GM18909 (cell line): ENCODE measurements at regions not wholly inside any gene's neighbourhood (a gene's known extent, or its start where the extent isn't known, plus 50 kb on each side); places are given as distances from the start of the nearest gene placed in this dataset.

Experiments
- ATAC-seq: cut with Tn5 transposase; IDR thresholded peaks from one replicate; pipeline ENCODE4 v1.9.1; 2021; ENCODE audit warnings: mild to moderate bottlenecking; ENCODE audit not compliant: unreplicated experiment, poor library complexity

DNA sequence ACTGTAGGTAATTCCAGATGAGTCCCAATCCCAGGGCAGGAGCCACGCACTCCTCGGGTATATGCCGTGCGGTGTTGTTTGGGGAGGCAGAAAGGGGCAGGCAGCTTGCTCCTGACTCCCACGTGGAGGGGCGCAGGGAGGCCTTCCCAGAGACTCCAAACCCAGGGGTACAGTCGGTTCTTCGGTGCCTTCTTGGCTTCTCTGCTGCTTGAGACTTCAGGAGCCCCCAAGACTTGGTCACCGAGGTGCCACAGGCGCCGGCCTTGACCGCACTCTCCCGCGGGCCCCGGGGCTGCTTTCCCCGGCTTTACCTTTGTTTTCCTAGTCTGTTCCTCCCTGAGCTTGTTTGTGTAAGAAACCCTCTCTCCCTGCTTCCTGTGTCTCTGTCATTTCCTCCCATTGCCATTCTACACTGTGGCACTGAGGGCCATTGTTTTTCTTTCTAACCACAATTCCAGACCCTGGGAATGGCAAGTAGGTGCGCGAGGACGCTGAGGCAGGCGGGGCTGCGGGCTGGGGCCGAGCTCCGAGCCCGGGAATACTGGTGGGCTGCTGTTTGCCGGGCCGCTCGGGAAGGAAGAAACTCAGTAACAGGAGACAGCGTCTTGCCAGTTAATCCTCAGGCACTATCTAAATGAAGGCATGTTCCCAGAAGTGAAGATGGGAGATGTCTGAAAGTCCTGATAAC is 215.6 kb upstream of the HEY2 start:
- no peak for ATAC-seq

DNA sequence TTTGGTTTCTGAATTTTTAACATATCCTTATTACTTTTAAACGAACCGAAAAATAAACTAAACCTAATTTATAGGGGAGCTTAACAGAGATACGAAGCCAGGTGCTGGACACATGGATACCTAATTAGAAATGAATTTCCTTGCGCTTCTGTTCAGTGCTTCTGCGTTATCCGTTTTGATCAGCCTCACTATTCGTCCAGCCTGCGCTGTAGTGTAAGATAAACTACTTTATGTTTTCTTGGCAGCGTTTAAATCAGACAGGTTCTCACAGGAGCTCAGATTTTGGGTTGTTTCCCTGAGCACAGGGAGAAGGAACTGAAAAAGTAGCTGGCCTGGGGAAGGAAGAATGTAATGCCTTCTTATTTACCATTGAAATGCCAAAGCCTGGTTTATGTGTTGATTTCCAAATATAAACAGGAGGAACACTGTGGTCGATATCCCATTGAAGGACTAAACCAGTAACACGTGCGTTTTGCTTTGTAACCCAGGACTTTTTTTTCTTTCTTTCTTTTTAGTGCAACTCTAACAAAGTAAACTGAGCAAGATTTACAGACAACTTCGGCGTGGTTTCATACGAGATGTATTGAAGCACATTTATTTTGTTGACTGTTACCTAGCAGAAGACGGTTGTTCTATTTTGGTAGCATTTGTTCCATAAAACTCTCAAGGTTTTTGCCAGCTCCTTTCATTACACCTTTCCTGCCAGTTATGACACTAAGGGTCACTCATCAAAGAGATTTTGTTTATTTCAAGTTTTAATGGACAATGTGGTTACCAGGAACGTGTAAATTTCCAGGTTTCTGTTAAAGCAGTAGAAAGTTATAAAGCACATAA is 214.8 kb upstream of the HEY2 start:
- no peak for ATAC-seq

DNA sequence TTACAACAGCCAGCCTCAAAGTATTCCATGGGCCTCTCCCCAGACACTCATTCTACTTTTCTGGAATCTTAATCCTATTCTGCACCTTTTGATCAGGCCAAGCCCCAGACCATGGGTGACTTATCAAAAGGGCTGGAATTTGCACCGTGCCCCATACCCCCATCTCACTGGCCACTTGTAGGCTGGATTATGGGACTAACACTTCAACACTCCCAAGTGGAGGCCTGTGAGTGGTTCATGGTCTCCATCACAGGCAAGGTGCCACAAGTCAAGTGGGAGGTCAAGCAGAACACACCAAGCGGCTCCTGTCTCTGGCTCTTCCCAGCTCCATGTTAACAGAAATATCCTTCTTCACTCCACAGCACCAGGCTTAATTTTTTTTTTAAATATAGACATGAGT is 212.3 kb upstream of the HEY2 start:
- ATAC-seq: no peak

DNA sequence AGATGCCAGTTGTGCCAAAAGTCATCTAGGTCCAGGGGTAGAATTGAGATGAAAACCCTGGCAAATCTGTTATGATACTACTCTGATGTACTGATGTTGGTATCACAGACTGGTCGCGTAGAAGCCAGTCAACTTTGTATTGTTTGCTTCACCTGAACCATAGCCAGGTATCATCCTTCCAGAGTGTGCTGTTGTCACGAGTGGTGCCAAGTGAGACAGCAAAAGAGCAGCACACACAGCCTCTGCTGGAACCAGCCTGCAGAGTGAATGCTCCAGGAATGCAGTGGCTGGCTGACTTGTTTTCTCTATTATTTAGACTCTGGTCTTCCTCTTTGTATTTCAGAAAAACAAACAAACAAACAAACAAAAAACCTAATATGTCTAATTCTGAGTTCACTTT is 209.5 kb upstream of the HEY2 start:
- no peak for ATAC-seq

DNA sequence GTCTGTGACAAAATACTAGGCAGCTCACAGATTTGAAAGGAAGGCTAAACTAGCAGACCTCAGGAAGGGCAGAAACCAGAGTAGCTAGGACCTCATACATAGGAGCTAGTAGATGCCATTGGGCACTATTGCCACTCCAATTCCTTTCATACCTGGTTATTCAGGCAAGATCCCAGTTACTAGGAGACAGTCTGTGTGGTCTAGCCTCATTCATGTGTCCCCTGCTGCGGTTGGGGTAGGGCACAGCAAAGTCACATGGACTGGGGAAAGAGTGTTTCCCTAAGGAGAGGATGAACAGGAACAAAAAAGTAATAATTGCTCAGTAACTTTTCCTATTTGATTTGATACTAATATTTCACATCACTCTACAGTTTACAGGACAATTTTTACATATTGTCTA is 204.6 kb upstream of the HEY2 start:
- ATAC-seq: no peak

DNA sequence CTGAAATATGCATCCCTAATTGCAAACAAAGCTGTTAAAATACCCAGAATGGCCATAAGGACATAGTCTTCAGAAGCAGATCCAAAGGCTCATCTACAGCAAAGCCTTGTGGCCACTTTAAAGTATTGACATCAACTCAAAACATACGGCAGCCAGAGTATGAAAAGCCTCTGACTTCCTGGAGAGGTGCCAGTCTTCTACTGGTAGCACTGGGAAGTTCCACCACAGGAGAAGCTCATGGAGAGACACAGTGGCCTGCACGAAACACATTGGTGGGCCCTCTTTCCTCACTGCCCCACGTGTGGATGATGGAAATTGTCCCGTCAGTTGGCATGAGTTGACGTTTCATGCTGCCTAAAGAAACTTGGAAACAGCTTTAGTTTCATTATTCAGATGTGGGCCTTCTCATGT is 202.6 kb upstream of the HEY2 start:
- ATAC-seq: no peak

DNA sequence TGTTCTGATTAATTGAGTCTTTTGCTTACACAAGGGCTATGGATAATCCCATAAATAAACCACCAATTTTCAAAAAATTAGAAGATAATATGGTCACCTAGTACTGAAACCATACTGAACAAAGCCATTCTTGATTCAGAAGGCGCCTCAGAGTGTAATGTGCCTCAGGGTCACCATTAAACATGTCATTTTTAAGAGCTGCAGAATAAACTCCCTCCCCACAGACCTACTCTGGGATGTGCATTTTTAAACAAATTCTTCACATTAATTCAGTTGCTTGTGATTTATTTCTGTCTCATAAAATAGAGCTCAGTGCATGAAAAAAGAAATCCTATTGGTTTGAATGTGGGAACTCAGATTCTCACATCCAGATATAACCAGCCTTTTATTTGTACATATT is 202.1 kb upstream of the HEY2 start:
- ATAC-seq: no peak

DNA sequence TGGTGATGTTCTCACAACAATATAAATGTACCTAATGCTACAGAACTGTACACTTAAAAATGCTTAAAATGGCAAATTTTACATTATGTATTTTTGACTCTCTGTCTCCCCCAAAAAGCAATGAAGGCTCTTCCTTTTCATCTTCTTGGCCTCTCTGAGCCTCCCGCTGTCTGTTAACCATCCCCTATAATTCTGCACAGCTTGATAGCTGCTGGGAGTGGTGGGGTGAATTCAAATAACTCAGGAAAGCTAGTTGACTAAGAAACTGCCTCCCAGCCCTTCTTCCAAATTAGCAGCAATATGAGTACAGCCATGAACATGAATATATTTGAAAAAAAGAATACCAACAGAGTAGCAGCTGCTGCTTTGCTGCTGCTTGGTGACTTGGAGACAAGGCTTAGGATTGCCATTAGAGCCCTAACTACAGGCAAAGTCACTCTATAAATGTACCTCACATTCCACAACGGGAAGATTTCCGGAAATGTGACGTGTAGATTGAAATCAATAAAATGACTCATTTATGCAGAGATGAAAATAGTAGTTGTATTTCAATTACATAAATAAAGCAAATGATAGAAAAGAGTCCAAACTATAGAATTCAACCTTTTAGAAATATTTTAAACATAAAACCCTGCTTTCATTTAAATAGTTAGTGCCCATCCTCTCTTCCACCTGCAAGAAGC is 200.1 kb upstream of the HEY2 start:
- no peak for ATAC-seq

DNA sequence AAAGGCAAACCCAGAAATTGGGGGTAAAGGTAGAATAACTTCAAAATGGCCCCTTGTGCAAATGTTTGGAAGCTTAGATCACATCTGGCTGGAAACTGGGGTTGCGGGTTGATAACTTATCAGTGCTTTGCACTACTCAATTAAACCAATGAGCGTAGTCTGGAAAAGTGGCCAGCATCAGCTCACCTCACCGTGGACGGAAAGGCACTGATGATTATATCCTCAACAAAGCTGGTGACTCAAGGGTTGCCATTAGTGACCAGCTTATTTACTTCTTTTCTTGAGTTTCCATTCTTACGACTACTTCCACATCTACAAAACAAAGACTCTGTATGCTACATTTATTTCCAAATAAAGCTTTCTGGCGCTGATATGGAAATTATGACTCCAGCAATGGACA is 198.5 kb upstream of the HEY2 start:
- no peak for ATAC-seq

DNA sequence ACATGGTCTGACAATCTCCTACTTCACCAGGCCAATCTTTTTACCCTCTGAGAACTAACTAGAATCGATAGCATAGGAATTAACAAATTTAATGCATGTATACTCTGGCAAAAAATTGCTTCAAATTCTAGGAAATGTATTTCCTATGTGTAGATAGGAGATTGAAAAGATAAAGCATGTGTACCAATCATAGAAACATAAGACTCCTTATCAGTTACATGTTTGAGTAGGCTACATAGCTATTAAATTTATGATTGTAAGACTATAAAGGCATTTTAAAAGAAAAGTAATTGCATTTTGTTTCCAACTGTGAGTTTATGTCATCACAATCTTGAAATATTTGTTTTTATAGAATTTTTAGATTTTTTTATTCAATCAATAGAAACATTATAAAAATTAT is 196.6 kb upstream of the HEY2 start:
- ATAC-seq: no peak

DNA sequence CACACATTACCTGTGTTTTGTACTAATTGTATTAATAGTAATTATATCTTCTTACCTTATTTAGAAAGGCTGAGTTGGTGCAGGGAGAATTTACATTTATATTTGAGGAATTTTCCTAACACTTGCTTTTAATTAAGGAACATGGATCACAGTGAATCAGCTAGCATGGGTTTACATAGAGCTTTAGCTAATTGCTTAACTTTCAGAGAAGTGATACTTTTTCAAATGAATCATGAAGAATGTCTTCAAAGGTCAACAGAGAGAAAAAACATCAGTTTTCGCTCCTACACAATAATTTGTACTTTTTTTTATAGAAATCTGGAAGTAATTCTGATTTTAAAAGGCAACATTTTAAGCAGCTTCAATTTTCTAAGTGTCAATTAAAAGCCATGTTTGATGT is 195.0 kb upstream of the HEY2 start:
- ATAC-seq: no peak

DNA sequence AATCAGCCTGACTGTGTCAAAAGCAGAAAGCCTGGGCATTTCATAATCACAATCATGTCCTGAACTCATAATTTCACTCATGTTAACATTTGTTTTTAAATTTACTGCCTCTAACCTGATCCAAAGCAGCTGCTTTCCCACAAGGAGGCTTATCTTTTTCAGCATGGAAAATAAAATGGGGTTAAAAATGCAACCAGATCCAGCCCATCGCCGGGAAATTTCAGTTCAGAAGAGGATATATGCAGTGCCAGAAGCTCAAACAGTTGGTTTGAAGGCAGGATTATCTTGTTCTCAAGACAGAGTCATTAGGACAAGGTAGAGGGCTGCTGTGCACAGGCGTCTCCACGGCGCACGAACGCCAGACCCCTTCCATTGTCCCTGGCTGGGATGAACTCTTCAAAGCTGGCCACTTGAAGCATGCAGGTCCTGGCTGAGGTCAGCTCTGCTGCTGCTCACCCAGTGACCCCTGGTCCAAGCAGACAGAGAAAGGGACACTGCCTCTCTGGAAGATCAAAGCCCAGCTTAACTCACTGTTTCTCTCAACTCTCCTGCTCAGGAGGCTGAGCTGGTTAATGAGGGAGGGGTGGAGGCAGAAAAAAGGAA is 191.1 kb upstream of the HEY2 start:
- no peak for ATAC-seq

DNA sequence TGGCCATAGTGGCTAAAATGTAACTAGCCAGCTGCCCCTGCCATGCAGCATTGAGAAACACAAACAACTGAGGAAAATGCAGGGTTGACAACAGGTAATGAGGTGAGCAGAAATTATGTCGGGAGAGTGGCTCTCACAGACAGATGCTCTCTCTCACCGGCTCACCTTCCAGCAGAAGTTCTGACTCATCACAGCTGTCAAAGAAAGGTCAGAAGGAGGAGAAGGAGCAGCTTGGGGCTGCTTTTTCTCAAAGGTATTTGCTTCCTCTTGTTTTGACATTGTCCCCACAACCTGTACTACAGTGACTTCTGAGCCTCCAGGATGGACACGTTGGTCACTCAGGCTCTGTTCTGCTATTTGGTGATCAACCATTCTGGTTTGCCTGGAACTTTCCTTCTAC is 190.5 kb upstream of the HEY2 start:
- no peak for ATAC-seq

DNA sequence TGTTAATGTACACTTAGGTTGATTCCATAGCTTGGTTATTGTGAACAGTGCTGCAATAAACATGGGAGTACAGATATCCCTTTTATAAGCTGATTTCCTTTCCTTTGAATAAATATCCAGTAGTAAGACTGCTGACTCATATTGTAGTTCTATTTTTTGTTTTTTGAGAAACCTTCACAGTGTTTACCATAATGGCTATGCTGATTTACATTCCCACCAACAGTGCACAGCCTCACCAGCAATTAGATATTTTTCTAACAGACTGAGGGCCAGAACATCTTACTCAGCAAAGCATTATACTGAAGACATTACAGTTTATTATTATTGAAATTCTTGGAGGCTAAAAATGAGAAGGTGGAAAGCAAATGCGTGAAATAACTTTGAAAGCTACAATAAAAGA is 187.3 kb upstream of the HEY2 start:
- ATAC-seq: no peak

DNA sequence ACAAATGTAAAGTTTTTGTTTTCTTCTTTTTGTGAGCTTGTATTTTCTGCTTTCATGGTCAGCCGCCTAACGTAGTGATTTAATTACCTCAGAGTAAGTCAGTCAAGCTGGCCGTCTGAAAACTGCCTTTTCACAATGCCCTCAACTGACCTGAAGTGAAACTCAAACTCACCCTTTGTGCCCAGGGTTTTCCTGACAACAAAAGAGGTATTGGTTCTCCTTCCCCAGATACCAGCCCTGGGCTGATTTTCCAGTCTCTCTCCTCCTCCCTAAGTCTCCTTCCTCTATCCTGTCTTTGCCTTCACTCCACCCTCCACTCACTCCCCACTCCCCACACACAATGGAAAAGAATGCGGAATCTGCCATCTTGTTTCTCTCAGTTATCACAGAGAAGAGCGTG is 184.5 kb upstream of the HEY2 start:
- ATAC-seq: no peak

DNA sequence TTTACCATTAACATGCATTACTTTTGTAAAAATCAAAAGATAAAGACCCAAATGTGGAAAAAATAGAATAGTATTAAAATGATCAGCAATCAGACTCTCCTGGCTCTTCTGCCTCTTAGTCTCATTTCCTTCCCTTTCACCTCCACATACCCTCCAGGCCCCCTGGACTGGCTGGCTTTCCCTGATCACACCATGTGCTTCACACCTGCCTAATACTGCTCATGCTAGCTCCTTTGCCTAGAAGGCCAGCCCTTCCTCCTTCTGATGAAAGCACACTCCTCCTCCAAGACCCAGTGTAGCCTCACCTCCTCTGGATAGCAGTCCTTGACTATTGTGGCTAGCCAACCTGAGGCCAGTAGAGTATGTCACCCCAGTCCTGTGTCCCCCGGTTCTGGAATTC is 182.0 kb upstream of the HEY2 start:
- no peak for ATAC-seq

DNA sequence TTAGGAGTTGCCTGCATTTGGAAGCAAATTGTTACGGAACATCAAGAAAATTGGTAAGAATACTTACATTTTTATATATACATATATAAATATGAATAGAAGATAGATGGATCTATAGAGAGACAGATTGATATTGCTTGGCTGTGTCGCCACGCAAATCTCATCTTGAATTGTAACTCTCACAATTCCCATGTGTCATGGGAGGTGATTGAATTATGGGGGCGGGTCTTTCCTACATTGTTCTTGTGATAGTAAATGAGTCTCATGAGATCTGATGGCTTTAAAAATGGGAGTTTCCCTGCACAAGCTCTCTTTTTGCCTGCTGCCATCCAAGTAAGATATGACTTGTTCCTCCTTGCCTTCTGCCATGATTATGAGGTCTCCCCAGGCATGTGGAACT is 180.8 kb upstream of the HEY2 start:
- no peak for ATAC-seq

DNA sequence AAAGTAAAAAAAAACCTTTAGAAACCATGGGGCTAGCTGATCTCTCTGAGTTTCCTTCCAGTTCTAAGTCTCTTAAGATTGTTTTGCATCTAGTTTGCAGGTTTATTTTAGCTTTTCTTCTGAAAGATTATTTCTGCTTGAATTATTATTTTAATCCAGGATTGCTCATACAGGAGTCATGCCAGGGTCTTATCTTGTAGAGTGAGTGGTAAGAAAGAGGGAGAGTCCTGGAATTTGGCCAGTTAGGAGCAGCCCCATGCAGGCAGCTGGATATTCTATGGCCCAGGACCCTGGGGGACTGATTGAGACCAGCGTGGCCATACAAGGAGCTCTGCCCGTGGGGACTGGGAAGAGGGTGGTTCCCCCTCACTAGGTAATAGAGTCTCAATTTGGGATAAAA is 178.9 kb upstream of the HEY2 start:
- ATAC-seq: no peak

DNA sequence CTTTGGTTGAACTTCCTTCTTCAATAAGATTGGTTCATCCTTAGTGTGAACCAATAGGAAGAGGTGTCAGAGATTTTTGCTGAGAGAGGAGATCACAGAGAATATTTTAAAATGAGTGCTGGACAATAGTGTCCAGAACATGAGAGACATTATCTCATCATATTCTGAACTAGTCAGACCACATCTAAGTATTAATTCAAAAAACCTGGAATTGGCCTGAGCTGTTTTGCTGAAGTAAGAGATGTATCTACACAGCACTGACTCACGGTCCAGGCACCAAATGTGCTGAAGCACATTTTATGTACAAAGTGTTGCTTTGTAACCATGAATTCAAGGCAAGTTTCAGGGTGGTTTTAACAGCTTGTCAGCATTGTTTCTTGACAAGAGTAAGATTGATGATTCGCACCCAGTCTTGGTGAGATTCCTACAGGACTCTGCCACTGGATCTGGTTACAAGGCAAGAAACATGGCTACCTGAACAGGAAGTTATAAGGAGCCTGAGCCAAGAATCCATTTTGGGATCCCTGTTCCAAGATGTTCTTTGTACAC is 178.2 kb upstream of the HEY2 start:
- ATAC-seq: no peak

DNA sequence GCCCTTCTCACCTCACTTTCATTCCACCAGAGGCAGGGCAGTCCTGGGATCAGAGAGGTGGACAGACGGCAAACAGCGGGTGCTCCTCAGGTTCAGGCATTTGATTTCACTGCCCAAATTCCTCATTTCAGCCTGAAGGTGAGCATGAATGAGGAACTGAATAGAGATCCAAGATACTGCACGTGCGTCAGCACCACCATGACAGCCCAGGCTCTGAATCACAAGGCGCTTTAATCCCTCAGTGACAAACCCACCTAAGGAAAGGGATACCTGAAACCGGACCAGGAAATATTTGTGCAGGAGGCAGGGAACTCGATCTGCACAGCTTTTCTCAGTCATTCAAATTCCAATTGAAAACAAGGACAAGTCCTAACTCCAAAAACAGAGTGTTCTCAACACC is 174.8 kb upstream of the HEY2 start:
- no peak for ATAC-seq

DNA sequence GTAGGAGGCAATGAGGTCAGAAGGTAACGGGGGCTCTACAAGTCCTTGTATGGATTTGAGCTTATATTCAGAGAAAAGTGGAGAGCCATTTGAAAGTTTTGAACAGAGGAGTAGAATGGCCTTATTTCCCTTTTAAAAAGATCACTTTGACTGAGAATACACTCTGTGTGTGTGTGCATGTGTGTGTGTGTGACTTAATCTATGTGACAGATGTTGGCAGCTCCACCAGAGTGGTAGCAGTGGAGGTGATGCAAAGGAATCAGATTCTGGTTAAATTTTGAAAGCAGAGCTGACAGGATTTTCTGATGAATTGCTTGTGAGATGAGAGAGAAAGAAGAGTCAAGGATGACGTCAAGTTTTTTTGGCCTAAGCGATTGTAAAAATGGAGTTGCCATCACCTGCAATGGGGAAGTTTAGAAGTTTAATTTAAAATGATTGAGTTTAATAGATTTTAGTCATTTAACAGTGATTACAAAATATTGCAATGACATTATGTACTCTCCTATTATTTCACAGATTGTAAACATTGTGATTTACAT is 172.2 kb upstream of the HEY2 start:
- ATAC-seq: no peak
